ENCODE measurements at regions not wholly inside any gene's neighbourhood (a gene's known extent, or its start where the extent isn't known, plus 50 kb on each side); places are given as distances from the start of the nearest gene placed in this dataset.

- ATAC-seq (ENCODE audit: low read depth) (no peak), DNase-seq (no peak)
- peaks cover 5% of the 10 kb centered on the region for H3K27me3 Mint-ChIP-seq
- no peak overlapping the region for H3K27ac Mint-ChIP-seq
- H3K9ac ChIP-seq (ENCODE audit: low read length) = no peak overlapping the region
- no peak overlapping the region for H3K4me3 Mint-ChIP-seq
- H3K36me3 ChIP-seq (replicated peaks in 1 of 2; ENCODE audit: control extremely low read depth in 1 of 2, control insufficient read depth in 1 of 2, extremely low read depth in 1 of 2, insufficient read depth in 2 of 2, low read length in 1 of 2) = no peaks in the 10 kb centered on the region
- H3K4me3 ChIP-seq (ENCODE audit: control extremely low read depth in 1 of 5, extremely low read depth in 1 of 5, insufficient read depth in 1 of 5, low read depth in 2 of 5, low read length in 4 of 5) = no peak overlapping the region
- H4K20me1 ChIP-seq (ENCODE audit: control insufficient read depth, insufficient read depth, low read length, poor library complexity, severe bottlenecking) = no peaks in the 10 kb centered on the region
- intact Hi-C loops (cut with micrococcal nuclease) = no loop called here
- peaks cover 0 to 8% of the 10 kb centered on the region in 2 donors for H3K4me1 ChIP-seq (ENCODE audit: control insufficient read depth in 2 of 2, insufficient read depth in 2 of 2, low read length in 2 of 2)
- no peak overlapping the region for H3K27ac ChIP-seq (ENCODE audit: low read length in 2 of 2)
- H3K4me2 ChIP-seq (replicated peaks; ENCODE audit: low read depth, low read length, poor library complexity, severe bottlenecking) = no peak overlapping the region
- POLR2A ChIA-PET = no interaction called here
- no peak overlapping the region for H2AFZ ChIP-seq (ENCODE audit: insufficient read depth, low read depth, low read length, poor library complexity, severe bottlenecking)
- H3K9me3 ChIP-seq (ENCODE audit: control extremely low read depth in 1 of 3, control insufficient read depth in 2 of 3, insufficient read depth in 1 of 3, low read length in 2 of 3) = peaks cover 0 to 4% (median 0%) of the 10 kb centered on the region in 3 donors
- no peaks in the 10 kb centered on the region for H3K9me3 Mint-ChIP-seq (ENCODE audit: insufficient read depth)
- no peaks in the 10 kb centered on the region for H3K79me2 ChIP-seq (ENCODE audit: control insufficient read depth, insufficient read depth, low read length)
- TF ChIP-seq EZH2 (IDR thresholded peaks at IDR 0.05; ENCODE audit: borderline replicate concordance, insufficient read depth, low read depth, low read length, poor library complexity, severe bottlenecking) (no peak), CTCF (IDR thresholded peaks at IDR 0.05) (no peak)
- H3K4me1 Mint-ChIP-seq = peaks cover 4% of the 10 kb centered on the region
- CTCF ChIA-PET = no interaction called here
- 7% methylated on average over 8 of the region's 10 CpGs for WGBS (ENCODE audit: insufficient coverage)
- H3K27me3 ChIP-seq (replicated peaks in 1 of 4; ENCODE audit: control extremely low read depth in 1 of 4, control insufficient read depth in 3 of 4, insufficient read depth in 4 of 4, low read length in 3 of 4) = no peaks in the 10 kb centered on the region
Observed at GRCh38 chr22:48635816-48636215, 1191.9 kb downstream of the BRD1 start.

- H3K36me3 ChIP-seq (replicated peaks in 1 of 2; ENCODE audit: control extremely low read depth in 1 of 2, control insufficient read depth in 1 of 2, extremely low read depth in 1 of 2, insufficient read depth in 2 of 2, low read length in 1 of 2) = no peaks in the 10 kb centered on the region
- DNase-seq = no peak
- H3K4me1 Mint-ChIP-seq = peaks cover 4% of the 10 kb centered on the region
- H3K9ac ChIP-seq (ENCODE audit: low read length) = no peak overlapping the region
- no peak overlapping the region for H3K4me3 ChIP-seq (ENCODE audit: control extremely low read depth in 1 of 5, extremely low read depth in 1 of 5, insufficient read depth in 1 of 5, low read depth in 2 of 5, low read length in 4 of 5)
- no peaks in the 10 kb centered on the region for H3K27me3 ChIP-seq (replicated peaks in 1 of 4; ENCODE audit: control extremely low read depth in 1 of 4, control insufficient read depth in 3 of 4, insufficient read depth in 4 of 4, low read length in 3 of 4)
- H3K79me2 ChIP-seq (ENCODE audit: control insufficient read depth, insufficient read depth, low read length) = no peaks in the 10 kb centered on the region
- no peak overlapping the region for H3K27ac ChIP-seq (ENCODE audit: low read length in 2 of 2)
- CTCF ChIA-PET = no interaction called here
- H2AFZ ChIP-seq (ENCODE audit: insufficient read depth, low read depth, low read length, poor library complexity, severe bottlenecking) = no peak overlapping the region
- peaks cover 0 to 4% (median 0%) of the 10 kb centered on the region in 3 donors for H3K9me3 ChIP-seq (ENCODE audit: control extremely low read depth in 1 of 3, control insufficient read depth in 2 of 3, insufficient read depth in 1 of 3, low read length in 2 of 3)
- no peak overlapping the region for H3K4me3 Mint-ChIP-seq
- no peaks in the 10 kb centered on the region for H3K9me3 Mint-ChIP-seq (ENCODE audit: insufficient read depth)
- no peak for TF ChIP-seq EZH2 (IDR thresholded peaks at IDR 0.05; ENCODE audit: borderline replicate concordance, insufficient read depth, low read depth, low read length, poor library complexity, severe bottlenecking)
- TF ChIP-seq CTCF (IDR thresholded peaks at IDR 0.05) = no peak
- H4K20me1 ChIP-seq (ENCODE audit: control insufficient read depth, insufficient read depth, low read length, poor library complexity, severe bottlenecking) = no peaks in the 10 kb centered on the region
- ATAC-seq (ENCODE audit: low read depth) = no peak
- intact Hi-C loops (cut with micrococcal nuclease) = no loop called here
- H3K27me3 Mint-ChIP-seq = peaks cover 5% of the 10 kb centered on the region
- peaks cover 0 to 8% of the 10 kb centered on the region in 2 donors for H3K4me1 ChIP-seq (ENCODE audit: control insufficient read depth in 2 of 2, insufficient read depth in 2 of 2, low read length in 2 of 2)
- WGBS (ENCODE audit: insufficient coverage) = 88% methylated on average over 12 of the region's 12 CpGs
- POLR2A ChIA-PET = no interaction called here
- no peak overlapping the region for H3K27ac Mint-ChIP-seq
- H3K4me2 ChIP-seq (replicated peaks; ENCODE audit: low read depth, low read length, poor library complexity, severe bottlenecking) = no peak overlapping the region
Observed at GRCh38 chr22:48635031-48635430, 1192.6 kb downstream of the BRD1 start.
